ENCODE measurements at regions not wholly inside any gene's neighbourhood (a gene's known extent, or its start where the extent isn't known, plus 50 kb on each side); places are given as distances from the start of the nearest gene placed in this dataset.

DNA sequence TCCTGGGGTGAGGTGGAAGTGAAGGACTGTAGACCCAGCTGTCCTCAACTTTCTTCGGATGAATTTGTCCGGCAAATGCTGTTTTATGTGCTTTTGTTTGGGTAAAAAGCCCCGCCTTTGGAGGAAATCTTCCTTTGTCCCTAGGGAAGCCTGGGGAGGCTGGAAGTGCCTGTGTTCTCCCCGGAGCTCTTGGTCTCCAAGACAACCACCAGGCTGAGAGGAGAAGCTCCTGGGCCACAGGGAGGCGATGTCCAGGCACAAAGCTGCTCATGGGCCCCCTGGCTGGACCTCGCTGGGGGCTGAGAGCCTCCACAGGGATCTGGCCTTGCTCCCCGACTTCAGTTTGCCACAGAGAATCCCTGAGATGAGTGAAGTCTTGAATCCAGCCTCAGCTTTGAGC, 293.1 kb upstream of the N4BP1 start:
- TF ChIP-seq, protein P1, sequence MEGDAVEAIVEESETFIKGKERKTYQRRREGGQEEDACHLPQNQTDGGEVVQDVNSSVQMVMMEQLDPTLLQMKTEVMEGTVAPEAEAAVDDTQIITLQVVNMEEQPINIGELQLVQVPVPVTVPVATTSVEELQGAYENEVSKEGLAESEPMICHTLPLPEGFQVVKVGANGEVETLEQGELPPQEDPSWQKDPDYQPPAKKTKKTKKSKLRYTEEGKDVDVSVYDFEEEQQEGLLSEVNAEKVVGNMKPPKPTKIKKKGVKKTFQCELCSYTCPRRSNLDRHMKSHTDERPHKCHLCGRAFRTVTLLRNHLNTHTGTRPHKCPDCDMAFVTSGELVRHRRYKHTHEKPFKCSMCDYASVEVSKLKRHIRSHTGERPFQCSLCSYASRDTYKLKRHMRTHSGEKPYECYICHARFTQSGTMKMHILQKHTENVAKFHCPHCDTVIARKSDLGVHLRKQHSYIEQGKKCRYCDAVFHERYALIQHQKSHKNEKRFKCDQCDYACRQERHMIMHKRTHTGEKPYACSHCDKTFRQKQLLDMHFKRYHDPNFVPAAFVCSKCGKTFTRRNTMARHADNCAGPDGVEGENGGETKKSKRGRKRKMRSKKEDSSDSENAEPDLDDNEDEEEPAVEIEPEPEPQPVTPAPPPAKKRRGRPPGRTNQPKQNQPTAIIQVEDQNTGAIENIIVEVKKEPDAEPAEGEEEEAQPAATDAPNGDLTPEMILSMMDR (IDR thresholded peaks at IDR 0.05): no peak
- TF ChIP-seq POLR2A (IDR thresholded peaks at IDR 0.05): no peak
